H9 (cell line): ENCODE measurements at regions not wholly inside any gene's neighbourhood (a gene's known extent, or its start where the extent isn't known, plus 50 kb on each side); places are given as distances from the start of the nearest gene placed in this dataset.

ENCODE experiments used
- DNase-seq: peaks from one replicate; pipeline ENCODE4 v3.0.0-alpha.2; 2017
- H2AFZ ChIP-seq: one replicate; pipeline ENCODE4 v1.6.1; 2013; ENCODE audit warnings: mild to moderate bottlenecking, low read length, control low read depth, moderate library complexity
- H2AK5ac ChIP-seq: 2 replicates; pipeline ENCODE4 v1.6.1; 2013; ENCODE audit warnings: low read length, control low read depth, mixed read lengths; ENCODE audit not compliant: insufficient read length
- H2BK120ac ChIP-seq: one replicate; pipeline ENCODE4 v1.6.1; 2013; ENCODE audit warnings: low read depth, mild to moderate bottlenecking, low read length, control low read depth, inconsistent platforms; ENCODE audit not compliant: poor library complexity, severe bottlenecking
- H2BK12ac ChIP-seq: 2 replicates; pipeline ENCODE4 v1.6.1; 2013; ENCODE audit warnings: low read length, control low read depth, mixed read lengths, low read depth; ENCODE audit not compliant: insufficient read length
- H2BK15ac ChIP-seq: 2 replicates; pipeline ENCODE4 v1.6.1; 2013; ENCODE audit warnings: low read depth, low read length, control low read depth
- H2BK20ac ChIP-seq: one replicate; pipeline ENCODE4 v1.6.1; 2013; ENCODE audit warnings: low read depth, mild to moderate bottlenecking, low read length, control low read depth, inconsistent platforms; ENCODE audit not compliant: poor library complexity, severe bottlenecking
- H2BK5ac ChIP-seq: 2 replicates; pipeline ENCODE4 v1.6.1; 2013; ENCODE audit warnings: low read length, control low read depth, mixed read lengths; ENCODE audit not compliant: insufficient read length
- H3K14ac ChIP-seq: 2 replicates; pipeline ENCODE4 v1.6.1; 2013; ENCODE audit warnings: low read length, control low read depth; ENCODE audit not compliant: insufficient read depth
- H3K18ac ChIP-seq: 2 replicates; pipeline ENCODE4 v1.6.1; 2013; ENCODE audit warnings: low read depth, mild to moderate bottlenecking, mixed read lengths, low read length, control low read depth; ENCODE audit not compliant: insufficient read length
- H3K23ac ChIP-seq: 2 replicates; pipeline ENCODE4 v1.6.1; 2013; ENCODE audit warnings: low read length, control low read depth, mixed read lengths, low read depth; ENCODE audit not compliant: insufficient read length
- H3K23me2 ChIP-seq: 2 replicates; pipeline ENCODE4 v1.6.1; 2013; ENCODE audit warnings: low read depth, mild to moderate bottlenecking, mixed read lengths, low read length, control low read depth; ENCODE audit not compliant: insufficient read length, poor library complexity, severe bottlenecking
- H3K27ac ChIP-seq: 2 replicates; pipeline ENCODE4 v1.5.1; 2013; ENCODE audit warnings: low read length, control low read depth, mixed read lengths, low read depth; ENCODE audit not compliant: insufficient read length
- H3K27me3 ChIP-seq: 2 replicates; pipeline ENCODE4 v1.6.1; 2013; ENCODE audit warnings: low read length, control low read depth, inconsistent platforms; ENCODE audit not compliant: insufficient read depth
- H3K4ac ChIP-seq: 2 replicates; pipeline ENCODE4 v1.6.1; 2013; ENCODE audit warnings: low read depth, mild to moderate bottlenecking, control low read depth, inconsistent platforms, low read length, moderate library complexity
- H3K4me1 ChIP-seq: 2 replicates; pipeline ENCODE4 v1.6.1; 2013; ENCODE audit warnings: low read length, control low read depth, inconsistent platforms; ENCODE audit not compliant: insufficient read depth
- H3K4me2 ChIP-seq: 2 replicates; pipeline ENCODE4 v1.6.1; 2013; ENCODE audit warnings: low read length, control low read depth, mixed read lengths; ENCODE audit not compliant: insufficient read length, insufficient read depth
- H3K56ac ChIP-seq: 2 replicates; pipeline ENCODE4 v1.6.1; 2013; ENCODE audit warnings: low read depth, mild to moderate bottlenecking, mixed read lengths, low read length, control low read depth; ENCODE audit not compliant: insufficient read length
- H3K79me1 ChIP-seq: 2 replicates; pipeline ENCODE4 v1.6.1; 2013; ENCODE audit warnings: low read depth, mild to moderate bottlenecking, moderate library complexity, low read length, control low read depth, inconsistent platforms; ENCODE audit not compliant: insufficient read depth, poor library complexity, severe bottlenecking
- H3K79me2 ChIP-seq: 2 replicates; pipeline ENCODE4 v1.6.1; 2013; ENCODE audit warnings: low read length, control low read depth, inconsistent platforms; ENCODE audit not compliant: insufficient read depth
- H3K9ac ChIP-seq: 2 replicates; pipeline ENCODE4 v1.6.1; 2013; ENCODE audit warnings: low read length, control low read depth, mixed read lengths; ENCODE audit not compliant: insufficient read length; ENCODE audit errors: extremely low read depth
- H3K9me3 ChIP-seq: one replicate; pipeline ENCODE4 v1.6.1; 2013; ENCODE audit warnings: low read depth, low read length, inconsistent platforms; ENCODE audit not compliant: control insufficient read depth
- H3T11ph ChIP-seq: one replicate; pipeline ENCODE4 v1.6.1; 2013; ENCODE audit warnings: mild to moderate bottlenecking, low read length, control low read depth, inconsistent platforms
- H4K20me1 ChIP-seq: one replicate; pipeline ENCODE4 v1.6.1; 2013; ENCODE audit not compliant: control insufficient read depth, insufficient read length, insufficient read depth
- H4K5ac ChIP-seq: 2 replicates; pipeline ENCODE4 v1.6.1; 2013; ENCODE audit warnings: low read depth, mild to moderate bottlenecking, mixed read lengths, low read length, control low read depth; ENCODE audit not compliant: insufficient read length
- H4K8ac ChIP-seq: replicated peaks from 2 replicates; pipeline ENCODE4 v1.6.1; 2013; ENCODE audit warnings: low read length, control low read depth, mixed read lengths, low read depth; ENCODE audit not compliant: insufficient read length
- H4K91ac ChIP-seq: 2 replicates; pipeline ENCODE4 v1.6.1; 2013; ENCODE audit warnings: low read depth, mild to moderate bottlenecking, moderate library complexity, mixed read lengths, low read length, control low read depth; ENCODE audit not compliant: insufficient read length
- H3K27ac Mint-ChIP-seq, 3 experiments: 2 replicates in 2 of 3; 3 replicates in 1 of 3; pipeline ENCODE4 v1.8.0; 2020 to 2021; ENCODE audit warnings: mixed read lengths in 3 of 3, mild to moderate bottlenecking in 1 of 3, moderate library complexity in 1 of 3
- H3K27me3 Mint-ChIP-seq: 2 replicates; pipeline ENCODE4 v1.8.0; 2021; ENCODE audit warnings: low read depth, mild to moderate bottlenecking, moderate library complexity, mixed read lengths
- H3K36me3 Mint-ChIP-seq, 3 experiments: 2 replicates in 2 of 3; 3 replicates in 1 of 3; pipeline ENCODE4 v1.8.0; 2020 to 2021; ENCODE audit warnings: low read depth in 3 of 3, mixed read lengths in 3 of 3; ENCODE audit not compliant: insufficient read depth in 1 of 3
- H3K4me1 Mint-ChIP-seq, 2 experiments: 2 replicates each; pipeline ENCODE4 v1.8.0; 2020; ENCODE audit warnings: mixed read lengths in 2 of 2
- H3K4me3 Mint-ChIP-seq, 2 experiments: 2 replicates in 1 of 2; 3 replicates in 1 of 2; pipeline ENCODE4 v1.8.0; 2020 to 2021; ENCODE audit warnings: mild to moderate bottlenecking in 2 of 2, mixed read lengths in 2 of 2, moderate library complexity in 1 of 2
- H3K9me3 Mint-ChIP-seq, 2 experiments: 2 replicates in 1 of 2; 3 replicates in 1 of 2; pipeline ENCODE4 v1.8.0; 2020; ENCODE audit warnings: mild to moderate bottlenecking in 2 of 2, mixed read lengths in 2 of 2, moderate library complexity in 1 of 2
- WGBS: extraction: QIAGEN DNeasy Blood & Tissue Kit; methylation state at CpG from one replicate; pipeline ENCODE4 v1.1.7; 2013; ENCODE audit warnings: missing lambda C conversion rate, low lambda C conversion rate, mixed read lengths; ENCODE audit not compliant: insufficient read length; ENCODE audit errors: extremely low coverage; 5-methylcytosine and 5-hydroxymethylcytosine counted together
- TF ChIP-seq, protein P1 (sequence below): fragments of 200-600 bp; sonication (generic); conservative IDR thresholded peaks from 3 replicates; pipeline ENCODE4 v1.8.0; 2021; ENCODE audit warnings: antibody characterized with exemption, mild to moderate bottlenecking

DNA sequence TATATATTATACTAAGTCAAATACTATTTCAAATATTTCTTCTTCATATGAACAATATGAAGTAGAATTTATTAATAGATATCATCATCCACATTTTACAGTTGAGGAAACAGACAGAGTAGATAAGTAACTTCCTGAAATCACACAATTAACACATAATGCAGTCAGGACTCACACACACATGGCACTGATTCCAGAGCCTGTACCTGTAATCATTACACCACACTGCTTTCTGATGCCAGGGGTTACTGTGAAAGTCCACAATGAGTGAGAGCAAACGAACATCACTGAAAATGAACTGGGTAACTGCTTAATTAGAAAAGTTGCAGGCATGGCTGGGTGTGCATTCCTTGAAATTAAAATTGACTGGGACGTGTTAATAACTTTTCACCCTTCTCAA, 169.3 kb upstream of the IFNG-AS1 start:
- no peak overlapping the region for H3K23ac ChIP-seq

More for the DNA sequence above, 169.3 kb upstream of the IFNG-AS1 start:
- H3K23me2 ChIP-seq: no peaks in the 10 kb centered on the region
- H2BK120ac ChIP-seq: no peak overlapping the region
- H3K14ac ChIP-seq: no peak overlapping the region
- H3K4ac ChIP-seq: no peak overlapping the region
- Mint-ChIP-seq H3K4me3 (no peak overlapping the region), H3K9me3 (peaks cover 25 to 26% of the 10 kb centered on the region in 2 experiments), H3K27ac (no peak overlapping the region), H3K36me3 (peaks cover 0 to 27% (median 6%) of the 10 kb centered on the region in 3 experiments), H3K27me3 (no peaks in the 10 kb centered on the region), H3K4me1 (peaks cover 0 to 2% of the 10 kb centered on the region in 2 experiments; a peak in 1 of 4 replicates)
- H4K91ac ChIP-seq: no peak overlapping the region
- H3K56ac ChIP-seq: no peak overlapping the region
- whole genome bisulfite sequencing: no CpG with 5 or more reads among the region's 2 CpGs
- H3K79me2 ChIP-seq: no peaks in the 10 kb centered on the region
- no peak overlapping the region for H3T11ph ChIP-seq
- no peaks in the 10 kb centered on the region for H3K27me3 ChIP-seq
- H2BK12ac ChIP-seq: no peak overlapping the region
- no peak overlapping the region for H2BK20ac ChIP-seq
- H3K4me2 ChIP-seq: no peak overlapping the region
- TF ChIP-seq, protein P1, sequence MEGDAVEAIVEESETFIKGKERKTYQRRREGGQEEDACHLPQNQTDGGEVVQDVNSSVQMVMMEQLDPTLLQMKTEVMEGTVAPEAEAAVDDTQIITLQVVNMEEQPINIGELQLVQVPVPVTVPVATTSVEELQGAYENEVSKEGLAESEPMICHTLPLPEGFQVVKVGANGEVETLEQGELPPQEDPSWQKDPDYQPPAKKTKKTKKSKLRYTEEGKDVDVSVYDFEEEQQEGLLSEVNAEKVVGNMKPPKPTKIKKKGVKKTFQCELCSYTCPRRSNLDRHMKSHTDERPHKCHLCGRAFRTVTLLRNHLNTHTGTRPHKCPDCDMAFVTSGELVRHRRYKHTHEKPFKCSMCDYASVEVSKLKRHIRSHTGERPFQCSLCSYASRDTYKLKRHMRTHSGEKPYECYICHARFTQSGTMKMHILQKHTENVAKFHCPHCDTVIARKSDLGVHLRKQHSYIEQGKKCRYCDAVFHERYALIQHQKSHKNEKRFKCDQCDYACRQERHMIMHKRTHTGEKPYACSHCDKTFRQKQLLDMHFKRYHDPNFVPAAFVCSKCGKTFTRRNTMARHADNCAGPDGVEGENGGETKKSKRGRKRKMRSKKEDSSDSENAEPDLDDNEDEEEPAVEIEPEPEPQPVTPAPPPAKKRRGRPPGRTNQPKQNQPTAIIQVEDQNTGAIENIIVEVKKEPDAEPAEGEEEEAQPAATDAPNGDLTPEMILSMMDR: no peak
- no peak overlapping the region for H2BK5ac ChIP-seq
- no peak for DNase-seq
- no peak overlapping the region for H2AFZ ChIP-seq
- H3K79me1 ChIP-seq: no peaks in the 10 kb centered on the region
- H3K4me1 ChIP-seq: no peaks in the 10 kb centered on the region
- no peak overlapping the region for H3K27ac ChIP-seq
- no peaks in the 10 kb centered on the region for H4K20me1 ChIP-seq
- H4K5ac ChIP-seq: no peak overlapping the region
- H2AK5ac ChIP-seq: no peak overlapping the region
- H4K8ac ChIP-seq: no peak overlapping the region
- no peak overlapping the region for H3K9ac ChIP-seq
- H3K9me3 ChIP-seq: no peaks in the 10 kb centered on the region
- H3K18ac ChIP-seq: no peak overlapping the region
- H2BK15ac ChIP-seq: no peak overlapping the region
